GM23338 (cell line): ENCODE measurements at regions not wholly inside any gene's neighbourhood (a gene's known extent, or its start where the extent isn't known, plus 50 kb on each side); places are given as distances from the start of the nearest gene placed in this dataset.

ENCODE experiments used
- ATAC-seq: fragments of 200-7000 bp; cut with Tn5 transposase; 3 replicates; pipeline ENCODE4 v1.9.1; 2020
- DNase-seq: peaks from one replicate; pipeline ENCODE4 v3.0.0-alpha.2; 2015; ENCODE audit warnings: low spot score
- H2AFZ ChIP-seq: fragments of 200-600 bp; sonication (generic); 2 replicates; pipeline ENCODE4 v1.8.0; 2016; ENCODE audit warnings: antibody characterized with exemption, mild to moderate bottlenecking, moderate library complexity
- H3F3A ChIP-seq: fragments of 200-600 bp; sonication (generic); replicated peaks from 2 replicates; pipeline ENCODE4 v1.8.0; 2017; ENCODE audit warnings: antibody characterized with exemption, mixed run types, low read depth
- H3K27ac ChIP-seq: fragments of 200-600 bp; sonication (generic); 2 replicates; pipeline ENCODE4 v1.6.1; 2016; ENCODE audit warnings: low read depth
- H3K27me3 ChIP-seq: fragments of 200-600 bp; sonication (generic); 2 replicates; pipeline ENCODE4 v1.8.0; 2016; ENCODE audit warnings: mild to moderate bottlenecking, mixed run types, moderate library complexity; ENCODE audit not compliant: insufficient read depth
- H3K36me3 ChIP-seq: fragments of 200-600 bp; sonication (generic); 2 replicates; pipeline ENCODE4 v1.8.0; 2016; ENCODE audit warnings: mild to moderate bottlenecking; ENCODE audit not compliant: insufficient read depth
- H3K4me1 ChIP-seq: fragments of 200-600 bp; sonication (generic); 2 replicates; pipeline ENCODE4 v1.8.0; 2016; ENCODE audit warnings: mild to moderate bottlenecking, moderate library complexity; ENCODE audit not compliant: insufficient read depth
- H3K4me2 ChIP-seq: fragments of 200-600 bp; sonication (generic); 2 replicates; pipeline ENCODE4 v1.7.1; 2017; ENCODE audit warnings: mixed run types
- H3K4me3 ChIP-seq: fragments of 200-600 bp; sonication (generic); 2 replicates; pipeline ENCODE4 v1.6.1; 2016; ENCODE audit warnings: mixed run types
- H3K79me2 ChIP-seq: fragments of 200-600 bp; sonication (generic); replicated peaks from 2 replicates; pipeline ENCODE4 v1.8.0; 2017; ENCODE audit warnings: mild to moderate bottlenecking; ENCODE audit not compliant: insufficient read depth
- H3K9me2 ChIP-seq: fragments of 200-600 bp; sonication (generic); 2 replicates; pipeline ENCODE4 v1.8.0; 2017; ENCODE audit not compliant: insufficient read depth
- H4K20me1 ChIP-seq: fragments of 200-600 bp; sonication (generic); replicated peaks from 2 replicates; pipeline ENCODE4 v1.8.0; 2017; ENCODE audit warnings: mild to moderate bottlenecking; ENCODE audit not compliant: insufficient read depth
- H3K27ac Mint-ChIP-seq: 2 replicates; pipeline ENCODE4 v1.8.0; 2020; ENCODE audit warnings: inconsistent platforms, mild to moderate bottlenecking, moderate library complexity, mixed read lengths
- H3K27me3 Mint-ChIP-seq: 3 replicates; pipeline ENCODE4 v1.8.0; 2022; ENCODE audit warnings: low read depth, mild to moderate bottlenecking, moderate library complexity, mixed read lengths, inconsistent platforms; ENCODE audit not compliant: insufficient read depth, poor library complexity
- H3K36me3 Mint-ChIP-seq: 3 replicates; pipeline ENCODE4 v1.8.0; 2021; ENCODE audit warnings: low read depth, mild to moderate bottlenecking, inconsistent platforms, moderate library complexity, mixed read lengths
- H3K4me1 Mint-ChIP-seq: 3 replicates; pipeline ENCODE4 v1.8.0; 2020; ENCODE audit warnings: mild to moderate bottlenecking, inconsistent platforms, mixed read lengths
- H3K4me3 Mint-ChIP-seq: 3 replicates; pipeline ENCODE4 v1.8.0; 2021; ENCODE audit warnings: moderate library complexity, mild to moderate bottlenecking, inconsistent platforms, mixed read lengths
- H3K9me3 Mint-ChIP-seq: 3 replicates; pipeline ENCODE4 v1.8.0; 2020; ENCODE audit warnings: moderate library complexity, mild to moderate bottlenecking, inconsistent platforms, mixed read lengths
- CREB1 ChIP-seq: fragments of 250-450 bp; sonication (Bioruptor Pico); IDR thresholded peaks from 2 replicates; pipeline ENCODE4 v1.5.0; 2020; ENCODE audit warnings: low read depth, mild to moderate bottlenecking, moderate library complexity
- CTCF ChIP-seq, 2 experiments: fragments of 200-600 bp in 1 of 2; sonication (generic) in 1 of 2; conservative IDR thresholded peaks; 2 replicates each; pipeline versions ENCODE4 v1.5.1 to v1.6.1; 2016 to 2017; ENCODE audit warnings: antibody characterized with exemption in 2 of 2, low read depth in 2 of 2, mild to moderate bottlenecking in 2 of 2, moderate library complexity in 1 of 2
- ETS1 ChIP-seq: IDR thresholded peaks from 2 replicates; pipeline ENCODE4 v1.6.1; 2016; ENCODE audit warnings: antibody characterized with exemption
- EZH2 ChIP-seq: fragments of 200-600 bp; sonication (generic); IDR thresholded peaks from one replicate; pipeline ENCODE4 v1.8.0; 2017; ENCODE audit warnings: antibody characterized with exemption, mild to moderate bottlenecking, low read depth; ENCODE audit not compliant: unreplicated experiment
- EZH2phosphoT487 ChIP-seq: fragments of 200-600 bp; sonication (generic); IDR thresholded peaks from one replicate; pipeline ENCODE4 v1.8.1; 2018; ENCODE audit warnings: antibody characterized with exemption; ENCODE audit not compliant: unreplicated experiment
- JUNB ChIP-seq: IDR thresholded peaks from one replicate; pipeline ENCODE4 v1.6.1; 2016; ENCODE audit warnings: antibody characterized with exemption; ENCODE audit not compliant: unreplicated experiment
- NANOG ChIP-seq: IDR thresholded peaks from 2 replicates; pipeline ENCODE4 v1.6.1; 2016; ENCODE audit warnings: antibody characterized with exemption, borderline replicate concordance
- POLR2AphosphoS5 ChIP-seq: IDR thresholded peaks from 2 replicates; pipeline ENCODE4 v1.6.1; 2016; ENCODE audit warnings: antibody characterized with exemption, low read depth
- STAT1 ChIP-seq: IDR thresholded peaks from one replicate; pipeline ENCODE4 v1.6.1; 2016; ENCODE audit warnings: antibody characterized with exemption; ENCODE audit not compliant: unreplicated experiment
- ZNF114 ChIP-seq: fragments of 250-450 bp; sonication (Bioruptor Pico); IDR thresholded peaks from 2 replicates; pipeline ENCODE4 v1.5.0; 2020; ENCODE audit warnings: mild to moderate bottlenecking, moderate library complexity
- ZNF331 ChIP-seq: fragments of 250-450 bp; sonication (Bioruptor Pico); IDR thresholded peaks from 2 replicates; pipeline ENCODE4 v1.5.0; 2020; ENCODE audit warnings: low read depth, mild to moderate bottlenecking, moderate library complexity
- ZNF462 ChIP-seq: fragments of 250-450 bp; sonication (Bioruptor Pico); IDR thresholded peaks from 2 replicates; pipeline ENCODE4 v1.5.0; 2020; ENCODE audit warnings: mild to moderate bottlenecking, moderate library complexity

- no peak overlapping the region for H3K27ac Mint-ChIP-seq
- Histone ChIP-seq H3K4me1 (no peaks in the 10 kb centered on the region), H3F3A (no peaks in the 10 kb centered on the region), H4K20me1 (no peaks in the 10 kb centered on the region), H3K4me2 (no peak overlapping the region), H3K27me3 (no peaks in the 10 kb centered on the region), H3K36me3 (no peaks in the 10 kb centered on the region), H3K9me2 (peaks cover 5% of the 10 kb centered on the region; the same call in 1 of the 2 replicates), H3K4me3 (no peak overlapping the region), H3K27ac (no peak overlapping the region), H2AFZ (no peak overlapping the region), H3K79me2 (no peaks in the 10 kb centered on the region)
- no peaks in the 10 kb centered on the region for H3K27me3 Mint-ChIP-seq
- no peak overlapping the region for H3K4me3 Mint-ChIP-seq
- TF ChIP-seq EZH2phosphoT487 (no peak), POLR2AphosphoS5 (no peak), NANOG (no peak), JUNB (no peak), CREB1 (CRISPR knock-in tag) (no peak), EZH2 (no peak), ETS1 (no peak), ZNF462 (CRISPR knock-in tag) (no peak), CTCF (conservative IDR thresholded peaks at IDR 0.05; ENCODE audit: low read depth in 2 of 2) (no peak), STAT1 (no peak), ZNF114 (CRISPR knock-in tag) (no peak), ZNF331 (no peak)
- H3K36me3 Mint-ChIP-seq = no peaks in the 10 kb centered on the region
- DNase-seq = no peak
- no peaks in the 10 kb centered on the region; the same call in 2 of the 3 replicates for H3K4me1 Mint-ChIP-seq
- no peak for ATAC-seq
- H3K9me3 Mint-ChIP-seq = no peaks in the 10 kb centered on the region
These were observed 200.4 kb upstream of the SLC24A2 start for GRCh38 chr9:19989213-19989612.
